DOHH2 (cell line): ENCODE measurements at regions not wholly inside any gene's neighbourhood (a gene's known extent, or its start where the extent isn't known, plus 50 kb on each side); places are given as distances from the start of the nearest gene placed in this dataset.

Source experiments
- CTCF ChIP-seq: fragments of 200-600 bp; sonication (generic); IDR thresholded peaks from one replicate; pipeline ENCODE4 v1.5.1; 2014; ENCODE audit warnings: antibody characterized with exemption, mild to moderate bottlenecking, low read depth, low read length; ENCODE audit not compliant: poor library complexity, severe bottlenecking
- EZH2phosphoT487 ChIP-seq: fragments of 200-600 bp; sonication (generic); IDR thresholded peaks from 2 replicates; pipeline ENCODE4 v1.6.1; 2017; ENCODE audit warnings: borderline replicate concordance, mild to moderate bottlenecking, antibody characterized with exemption, low read length, moderate library complexity, mixed read lengths

GRCh38 chr1:212531796-212532195 lies 76.8 kb upstream of the ATF3 start:
- TF ChIP-seq CTCF = no peak
- TF ChIP-seq EZH2phosphoT487 = no peak
